Activated naive CD4-positive, alpha-beta T cell treated with anti-CD3 and anti-CD28 coated beads for 36 hours (primary cell): ENCODE measurements at regions not wholly inside any gene's neighbourhood (a gene's known extent, or its start where the extent isn't known, plus 50 kb on each side); places are given as distances from the start of the nearest gene placed in this dataset.

Source experiments
- CTCF ChIA-PET: fragments of 350-600 bp; sonication (Branson Sonifier 250); formaldehyde crosslinking; loops from one replicate; lab custom pipeline; 2021; ENCODE audit warnings: antibody characterized with exemption; lab: Charles Lee
- DNase-seq: peaks from one replicate; pipeline ENCODE4 v3.0.0-alpha.2; 2020
- H3K27ac Mint-ChIP-seq: one replicate; pipeline ENCODE4 v1.8.0; 2021; ENCODE audit warnings: mild to moderate bottlenecking, mixed read lengths
- H3K27me3 Mint-ChIP-seq: one replicate; pipeline ENCODE4 v1.8.0; 2021; ENCODE audit warnings: low read depth, mixed read lengths
- H3K36me3 Mint-ChIP-seq: one replicate; pipeline ENCODE4 v1.8.0; 2021; ENCODE audit warnings: low read depth, mixed read lengths
- H3K4me1 Mint-ChIP-seq: one replicate; pipeline ENCODE4 v1.8.0; 2021; ENCODE audit warnings: low read depth, mixed read lengths
- H3K4me3 Mint-ChIP-seq: one replicate; pipeline ENCODE4 v1.8.0; 2021; ENCODE audit warnings: mild to moderate bottlenecking, moderate library complexity, mixed read lengths
- H3K9me3 Mint-ChIP-seq: one replicate; pipeline ENCODE4 v1.8.0; 2021; ENCODE audit warnings: mixed read lengths
- intact Hi-C: fragments of 100-400 bp; cut with micrococcal nuclease; formaldehyde crosslinking; loops from one replicate; pipeline ENCODE4 v1.15.1; 2023

GRCh38 chr13:44031555-44031954 lies 151.9 kb downstream of the LACC1 start:
- no peak overlapping the region for H3K4me3 Mint-ChIP-seq
- CTCF ChIA-PET = no interaction called here
- no peaks in the 10 kb centered on the region for H3K4me1 Mint-ChIP-seq
- H3K27ac Mint-ChIP-seq = no peak overlapping the region
- no peak for DNase-seq
- H3K36me3 Mint-ChIP-seq = no peaks in the 10 kb centered on the region
- intact Hi-C loops = no loop called here
- peaks cover 10% of the 10 kb centered on the region for H3K27me3 Mint-ChIP-seq
- no peaks in the 10 kb centered on the region for H3K9me3 Mint-ChIP-seq

- intact Hi-C loops = no loop called here
- Mint-ChIP-seq H3K36me3 (no peaks in the 10 kb centered on the region), H3K27me3 (peaks cover 7% of the 10 kb centered on the region), H3K27ac (no peak overlapping the region), H3K4me1 (no peaks in the 10 kb centered on the region), H3K4me3 (no peak overlapping the region), H3K9me3 (no peaks in the 10 kb centered on the region)
- no peak for DNase-seq
- CTCF ChIA-PET = interaction anchor here (0.6 kb wide), 1 partner anchor 390 kb away, joined by 3 read pairs; no protein-coding TSS in a partner anchor
Measured at GRCh38 chr13:44032802-44033201, 153.1 kb downstream of the LACC1 start.

GRCh38 chr13:44035400-44035799 lies 155.7 kb downstream of the LACC1 start:
- Mint-ChIP-seq H3K27me3 (peaks cover 12% of the 10 kb centered on the region), H3K4me3 (no peak overlapping the region), H3K9me3 (no peaks in the 10 kb centered on the region), H3K27ac (no peak overlapping the region), H3K36me3 (no peaks in the 10 kb centered on the region), H3K4me1 (no peaks in the 10 kb centered on the region)
- CTCF ChIA-PET = no interaction called here
- no peak for DNase-seq
- intact Hi-C loops = no loop called here

- Mint-ChIP-seq H3K4me1 (no peaks in the 10 kb centered on the region), H3K9me3 (no peaks in the 10 kb centered on the region), H3K36me3 (no peaks in the 10 kb centered on the region), H3K27me3 (peaks cover 9% of the 10 kb centered on the region), H3K27ac (no peak overlapping the region), H3K4me3 (no peak overlapping the region)
- intact Hi-C loops = no loop called here
- no peak for DNase-seq
- CTCF ChIA-PET = interaction anchor here (0.6 kb wide), 1 partner anchor 1120 kb away, joined by 3 read pairs; no protein-coding TSS in a partner anchor
Measured at GRCh38 chr13:44040070-44040817, 160.5 kb downstream of the LACC1 start.

- H3K4me1 Mint-ChIP-seq = no peaks in the 10 kb centered on the region
- H3K9me3 Mint-ChIP-seq = no peaks in the 10 kb centered on the region
- intact Hi-C loops = no loop called here
- CTCF ChIA-PET = interaction anchor here (0.6 kb wide), 1 partner anchor 1120 kb away, joined by 3 read pairs; no protein-coding TSS in a partner anchor
- no peak overlapping the region for H3K4me3 Mint-ChIP-seq
- no peak overlapping the region for H3K27ac Mint-ChIP-seq
- no peaks in the 10 kb centered on the region for H3K36me3 Mint-ChIP-seq
- no peak for DNase-seq
- peaks cover 7% of the 10 kb centered on the region for H3K27me3 Mint-ChIP-seq
Measured at GRCh38 chr13:44040818-44041100, 161.1 kb downstream of the LACC1 start.

GRCh38 chr13:44044547-44045179 lies 165.0 kb downstream of the LACC1 start:
- H3K4me3 Mint-ChIP-seq = no peak overlapping the region
- CTCF ChIA-PET = interaction anchor here (1.1 kb wide), 1 partner anchor 97 kb away, joined by 3 read pairs; no protein-coding TSS in a partner anchor
- no peaks in the 10 kb centered on the region for H3K9me3 Mint-ChIP-seq
- no peaks in the 10 kb centered on the region for H3K36me3 Mint-ChIP-seq
- no peak overlapping the region for H3K27ac Mint-ChIP-seq
- no peaks in the 10 kb centered on the region for H3K4me1 Mint-ChIP-seq
- H3K27me3 Mint-ChIP-seq = peaks cover 11% of the 10 kb centered on the region
- no peak for DNase-seq
- intact Hi-C loops = no loop called here

GRCh38 chr13:44045180-44045562 lies 165.5 kb downstream of the LACC1 start:
- intact Hi-C loops = no loop called here
- H3K9me3 Mint-ChIP-seq = no peaks in the 10 kb centered on the region
- no peak overlapping the region for H3K27ac Mint-ChIP-seq

GRCh38 chr13:44046428-44046827 lies 166.7 kb downstream of the LACC1 start:
- CTCF ChIA-PET = interaction anchor here (1.0 to 2.8 kb wide), 3 partner anchors 138 to 392 kb away, joined by 5 to 8 read pairs (median 5); no protein-coding TSS in a partner anchor

More at GRCh38 chr13:44045180-44045562, 165.5 kb downstream of the LACC1 start:
- peaks cover 12% of the 10 kb centered on the region for H3K27me3 Mint-ChIP-seq
- H3K36me3 Mint-ChIP-seq = no peaks in the 10 kb centered on the region
- CTCF ChIA-PET = no interaction called here
- DNase-seq = no peak
- no peaks in the 10 kb centered on the region for H3K4me1 Mint-ChIP-seq
- no peak overlapping the region for H3K4me3 Mint-ChIP-seq

GRCh38 chr13:44048326-44048725 lies 168.6 kb downstream of the LACC1 start:
- no peaks in the 10 kb centered on the region for H3K4me1 Mint-ChIP-seq
- no peak overlapping the region for H3K4me3 Mint-ChIP-seq
- H3K27me3 Mint-ChIP-seq = peaks cover 16% of the 10 kb centered on the region
- DNase-seq = no peak
- H3K36me3 Mint-ChIP-seq = no peaks in the 10 kb centered on the region
- no peak overlapping the region for H3K27ac Mint-ChIP-seq
- CTCF ChIA-PET = interaction anchor here (0.6 to 2.8 kb wide), 3 partner anchors 27 to 389 kb away, joined by 3 to 8 read pairs (median 3); no protein-coding TSS in a partner anchor
- intact Hi-C loops = no loop called here
- no peaks in the 10 kb centered on the region for H3K9me3 Mint-ChIP-seq

More at GRCh38 chr13:44046428-44046827, 166.7 kb downstream of the LACC1 start:
- no peak overlapping the region for H3K4me3 Mint-ChIP-seq
- H3K27me3 Mint-ChIP-seq = peaks cover 14% of the 10 kb centered on the region
- no peaks in the 10 kb centered on the region for H3K4me1 Mint-ChIP-seq
- H3K36me3 Mint-ChIP-seq = no peaks in the 10 kb centered on the region
- no peak for DNase-seq
- intact Hi-C loops = no loop called here
- no peak overlapping the region for H3K27ac Mint-ChIP-seq
- H3K9me3 Mint-ChIP-seq = no peaks in the 10 kb centered on the region

- H3K27me3 Mint-ChIP-seq = peaks cover 22% of the 10 kb centered on the region
- CTCF ChIA-PET = interaction anchor here (0.6 to 2.8 kb wide), 3 partner anchors 89 to 739 kb away, joined by 3 to 8 read pairs (median 3); no protein-coding TSS in a partner anchor
- DNase-seq = no peak
Measured at GRCh38 chr13:44049081-44049945, 169.6 kb downstream of the LACC1 start.

GRCh38 chr13:44050450-44051063 lies 170.9 kb downstream of the LACC1 start:
- peaks cover 25% of the 10 kb centered on the region for H3K27me3 Mint-ChIP-seq

More at GRCh38 chr13:44049081-44049945, 169.6 kb downstream of the LACC1 start:
- intact Hi-C loops = no loop called here
- H3K4me1 Mint-ChIP-seq = no peaks in the 10 kb centered on the region
- H3K36me3 Mint-ChIP-seq = no peaks in the 10 kb centered on the region
- no peak overlapping the region for H3K27ac Mint-ChIP-seq
- no peak overlapping the region for H3K4me3 Mint-ChIP-seq
- no peaks in the 10 kb centered on the region for H3K9me3 Mint-ChIP-seq

More at GRCh38 chr13:44050450-44051063, 170.9 kb downstream of the LACC1 start:
- H3K27ac Mint-ChIP-seq = no peak overlapping the region
- intact Hi-C loops = loop anchor here (1.0 to 10.0 kb wide), 5 partner anchors 92 to 388 kb away; no protein-coding TSS in a partner anchor
- no peaks in the 10 kb centered on the region for H3K9me3 Mint-ChIP-seq
- no peak overlapping the region for H3K4me3 Mint-ChIP-seq
- peaks cover 5% of the 10 kb centered on the region for H3K4me1 Mint-ChIP-seq
- no peaks in the 10 kb centered on the region for H3K36me3 Mint-ChIP-seq
- no peak for DNase-seq
- CTCF ChIA-PET = interaction anchor here (0.6 to 1.3 kb wide), 4 partner anchors 143 to 738 kb away, joined by 3 to 4 read pairs (median 4); no protein-coding TSS in a partner anchor
